OCI-LY1 (cell line): ENCODE measurements at regions not wholly inside any gene's neighbourhood (a gene's known extent, or its start where the extent isn't known, plus 50 kb on each side); places are given as distances from the start of the nearest gene placed in this dataset.
"Not testable (repeated sequence)": the region's sequence is repeated elsewhere in the genome, so short reads cannot be mapped to it uniquely, and the experiment has no call there.

ENCODE experiments used
- H2AFZ ChIP-seq: fragments of 200-600 bp; sonication (generic), shearing (Covaris generic); 2 replicates; pipeline ENCODE4 v1.6.0; 2014; ENCODE audit warnings: antibody characterized with exemption, mild to moderate bottlenecking, low read length
- H3F3A ChIP-seq: fragments of 200-600 bp; sonication (generic), shearing (Covaris generic); 2 replicates; pipeline ENCODE4 v1.6.0; 2014; ENCODE audit warnings: mild to moderate bottlenecking, antibody characterized with exemption, low read length, moderate library complexity; ENCODE audit not compliant: insufficient read depth
- H3K27ac ChIP-seq: fragments of 200-600 bp; sonication (generic); 2 replicates; pipeline ENCODE4 v1.5.1; 2014; ENCODE audit warnings: low read length, mixed run types, mild to moderate bottlenecking, low read depth; ENCODE audit not compliant: poor library complexity, severe bottlenecking
- H3K27me3 ChIP-seq: fragments of 200-600 bp; sonication (generic); 2 replicates; pipeline ENCODE4 v1.6.0; 2014; ENCODE audit warnings: antibody characterized with exemption, mild to moderate bottlenecking, low read length, moderate library complexity; ENCODE audit not compliant: insufficient read depth
- H3K36me3 ChIP-seq: fragments of 200-600 bp; sonication (generic); 2 replicates; pipeline ENCODE4 v1.6.1; 2014; ENCODE audit warnings: mild to moderate bottlenecking, antibody characterized with exemption, low read length, moderate library complexity, mixed read lengths; ENCODE audit not compliant: insufficient read depth
- H3K4me1 ChIP-seq: fragments of 200-600 bp; sonication (generic); 2 replicates; pipeline ENCODE4 v1.5.1; 2014; ENCODE audit warnings: mild to moderate bottlenecking, low read length, moderate library complexity; ENCODE audit not compliant: insufficient read depth, severe bottlenecking
- H3K4me2 ChIP-seq: fragments of 200-600 bp; sonication (generic), shearing (Covaris generic); 2 replicates; pipeline ENCODE4 v1.6.1; 2014; ENCODE audit warnings: low read length
- H3K4me3 ChIP-seq: fragments of 200-600 bp; sonication (generic); 2 replicates; pipeline ENCODE4 v1.5.1; 2014; ENCODE audit warnings: low read length, low read depth, mild to moderate bottlenecking, mixed read lengths; ENCODE audit not compliant: poor library complexity, severe bottlenecking
- H3K79me2 ChIP-seq: fragments of 200-600 bp; shearing (Covaris generic); 2 replicates; pipeline ENCODE4 v1.6.1; 2016; ENCODE audit warnings: mixed run types, low read length, mixed read lengths; ENCODE audit not compliant: insufficient read depth
- H3K9ac ChIP-seq: fragments of 200-600 bp; sonication (generic), shearing (Covaris generic); 2 replicates; pipeline ENCODE4 v1.6.1; 2014; ENCODE audit warnings: mild to moderate bottlenecking, low read length, mixed read lengths
- H3K9me2 ChIP-seq: fragments of 200-600 bp; sonication (generic), shearing (Covaris generic); 2 replicates; pipeline ENCODE4 v1.6.1; 2014; ENCODE audit warnings: low read depth, mild to moderate bottlenecking, low read length, mixed read lengths
- H3K9me3 ChIP-seq: fragments of 200-600 bp; shearing (Covaris generic); 2 replicates; pipeline ENCODE4 v1.6.1; 2014; ENCODE audit warnings: low read length, mixed read lengths
- H4K20me1 ChIP-seq: fragments of 200-600 bp; sonication (generic), shearing (Covaris generic); 2 replicates; pipeline ENCODE4 v1.6.0; 2016; ENCODE audit warnings: mild to moderate bottlenecking, low read length; ENCODE audit not compliant: insufficient read depth
- EZH2 ChIP-seq: fragments of 200-600 bp; sonication (generic), shearing (Covaris generic); IDR thresholded peaks from 2 replicates; pipeline ENCODE4 v1.8.0; 2017; ENCODE audit warnings: borderline replicate concordance, mixed run types, mild to moderate bottlenecking, antibody characterized with exemption, low read length, moderate library complexity, mixed read lengths
- TF ChIP-seq, protein P1 (sequence below): fragments of 200-600 bp; sonication (generic), shearing (Covaris generic); IDR thresholded peaks from 2 replicates; pipeline ENCODE4 v1.5.1; 2017; ENCODE audit warnings: mild to moderate bottlenecking, antibody characterized with exemption, low read length, moderate library complexity, mixed read lengths

DNA sequence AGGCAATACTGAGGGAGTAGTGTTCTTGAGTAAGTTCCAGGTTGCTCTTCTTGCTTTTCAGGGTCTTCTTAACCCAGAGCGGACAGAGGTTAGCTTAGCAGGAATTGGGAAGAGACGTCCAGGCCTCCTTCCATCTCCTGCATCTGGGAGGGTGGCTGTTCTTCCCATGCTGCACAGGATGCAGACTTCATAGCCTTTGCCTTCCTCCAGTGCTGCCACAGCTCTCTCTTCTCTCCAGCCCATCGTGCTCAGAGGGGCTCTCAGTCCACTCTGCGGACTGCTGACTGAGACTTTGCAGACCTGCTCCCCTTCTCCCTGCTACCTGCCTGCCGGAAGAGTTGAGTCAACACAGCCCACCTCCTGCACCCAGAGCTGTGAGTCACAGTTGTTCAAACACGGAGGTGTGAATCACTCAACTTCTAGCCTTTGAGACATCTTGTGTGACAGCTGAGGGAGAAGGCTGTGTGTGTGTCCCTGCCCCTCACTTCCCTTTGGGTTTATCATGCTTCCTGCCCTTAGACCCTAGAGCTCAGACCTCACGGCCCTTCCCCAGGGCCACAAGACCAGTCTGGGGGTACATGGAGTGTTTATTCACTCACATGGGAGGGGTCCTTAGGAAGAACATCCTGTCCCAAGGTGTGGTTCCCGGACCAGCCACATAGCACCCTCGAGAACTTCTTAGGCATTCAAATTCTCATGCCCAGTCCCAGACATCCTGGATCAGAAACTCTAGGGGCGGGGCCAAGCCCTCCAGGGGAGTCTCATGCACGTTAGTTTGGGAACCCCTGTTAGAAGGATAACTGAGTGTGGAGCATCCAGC lies 158.3 kb upstream of the CACNA1E start:
- no peaks in the 10 kb centered on the region for H3K36me3 ChIP-seq
- H3K27me3 ChIP-seq, result no peaks in the 10 kb centered on the region
- no peak overlapping the region for H3K4me2 ChIP-seq
- no peak overlapping the region for H2AFZ ChIP-seq
- H3K4me1 ChIP-seq, result no peaks in the 10 kb centered on the region
- no peak overlapping the region for H3K4me3 ChIP-seq
- no peaks in the 10 kb centered on the region for H3F3A ChIP-seq
- H4K20me1 ChIP-seq, result no peaks in the 10 kb centered on the region
- no peak overlapping the region for H3K27ac ChIP-seq
- no peaks in the 10 kb centered on the region for H3K9me2 ChIP-seq
- TF ChIP-seq EZH2, result no peak
- TF ChIP-seq, protein P1, sequence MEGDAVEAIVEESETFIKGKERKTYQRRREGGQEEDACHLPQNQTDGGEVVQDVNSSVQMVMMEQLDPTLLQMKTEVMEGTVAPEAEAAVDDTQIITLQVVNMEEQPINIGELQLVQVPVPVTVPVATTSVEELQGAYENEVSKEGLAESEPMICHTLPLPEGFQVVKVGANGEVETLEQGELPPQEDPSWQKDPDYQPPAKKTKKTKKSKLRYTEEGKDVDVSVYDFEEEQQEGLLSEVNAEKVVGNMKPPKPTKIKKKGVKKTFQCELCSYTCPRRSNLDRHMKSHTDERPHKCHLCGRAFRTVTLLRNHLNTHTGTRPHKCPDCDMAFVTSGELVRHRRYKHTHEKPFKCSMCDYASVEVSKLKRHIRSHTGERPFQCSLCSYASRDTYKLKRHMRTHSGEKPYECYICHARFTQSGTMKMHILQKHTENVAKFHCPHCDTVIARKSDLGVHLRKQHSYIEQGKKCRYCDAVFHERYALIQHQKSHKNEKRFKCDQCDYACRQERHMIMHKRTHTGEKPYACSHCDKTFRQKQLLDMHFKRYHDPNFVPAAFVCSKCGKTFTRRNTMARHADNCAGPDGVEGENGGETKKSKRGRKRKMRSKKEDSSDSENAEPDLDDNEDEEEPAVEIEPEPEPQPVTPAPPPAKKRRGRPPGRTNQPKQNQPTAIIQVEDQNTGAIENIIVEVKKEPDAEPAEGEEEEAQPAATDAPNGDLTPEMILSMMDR, result no peak
- H3K9ac ChIP-seq, result no peak overlapping the region
- H3K79me2 ChIP-seq, result no peaks in the 10 kb centered on the region
- no peaks in the 10 kb centered on the region for H3K9me3 ChIP-seq

DNA sequence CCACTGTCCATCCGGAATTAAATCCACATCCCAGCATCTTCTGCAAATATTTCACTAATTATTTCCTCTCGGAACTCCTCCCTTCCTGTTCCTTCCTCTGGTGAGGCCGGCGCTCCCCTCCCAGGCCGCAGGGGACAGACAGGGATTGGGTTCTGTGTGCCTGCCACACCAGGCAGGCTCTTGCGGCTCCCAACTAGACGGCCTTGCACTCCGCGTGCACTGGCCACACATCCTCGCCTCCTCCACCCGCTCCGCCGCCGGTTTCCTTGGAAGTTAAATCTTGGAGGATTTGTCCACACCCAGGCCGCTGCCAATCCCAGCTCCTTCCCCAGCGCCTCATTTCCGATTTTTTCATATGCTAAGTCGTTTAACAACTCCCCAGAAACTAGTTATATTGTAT lies 157.6 kb upstream of the CACNA1E start:
- not testable (repeated sequence) for H3K9me3 ChIP-seq, H4K20me1 ChIP-seq, H3K27ac ChIP-seq, H3K27me3 ChIP-seq, H3K79me2 ChIP-seq, H3K4me2 ChIP-seq, H3K9ac ChIP-seq, H3K36me3 ChIP-seq, H3K9me2 ChIP-seq, H2AFZ ChIP-seq, H3K4me3 ChIP-seq, H3K4me1 ChIP-seq, H3F3A ChIP-seq

DNA sequence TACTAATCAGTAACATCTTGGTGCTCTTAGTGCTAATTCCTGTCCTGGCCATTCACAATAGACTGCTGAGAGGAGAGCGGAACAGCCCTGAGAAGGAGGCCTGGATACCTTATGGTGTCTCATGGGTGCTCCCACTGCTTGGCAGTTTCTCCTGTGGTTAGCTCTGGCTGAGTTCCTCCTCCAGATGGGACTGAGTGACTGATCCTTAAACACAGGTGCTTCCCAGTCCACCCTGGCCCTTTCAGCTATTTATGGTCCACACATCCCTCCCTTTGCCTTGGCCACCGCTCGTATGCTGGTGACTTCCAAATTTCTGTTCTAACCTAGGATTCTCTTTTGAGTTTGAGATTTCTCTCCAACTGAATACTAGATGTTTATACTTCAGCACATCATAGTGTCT lies 157.0 kb upstream of the CACNA1E start:
- no peaks in the 10 kb centered on the region for H3K4me1 ChIP-seq
- H3K36me3 ChIP-seq, result no peaks in the 10 kb centered on the region
- TF ChIP-seq, protein P1, result no peak
- no peak for TF ChIP-seq EZH2
- H2AFZ ChIP-seq, result no peak overlapping the region
- H3F3A ChIP-seq, result no peaks in the 10 kb centered on the region
- no peak overlapping the region for H3K9ac ChIP-seq
- H3K4me3 ChIP-seq, result no peak overlapping the region
- no peak overlapping the region for H3K27ac ChIP-seq
- H4K20me1 ChIP-seq, result no peaks in the 10 kb centered on the region
- no peaks in the 10 kb centered on the region for H3K9me3 ChIP-seq
- H3K9me2 ChIP-seq, result no peaks in the 10 kb centered on the region
- H3K4me2 ChIP-seq, result no peak overlapping the region
- no peaks in the 10 kb centered on the region for H3K79me2 ChIP-seq
- H3K27me3 ChIP-seq, result no peaks in the 10 kb centered on the region

DNA sequence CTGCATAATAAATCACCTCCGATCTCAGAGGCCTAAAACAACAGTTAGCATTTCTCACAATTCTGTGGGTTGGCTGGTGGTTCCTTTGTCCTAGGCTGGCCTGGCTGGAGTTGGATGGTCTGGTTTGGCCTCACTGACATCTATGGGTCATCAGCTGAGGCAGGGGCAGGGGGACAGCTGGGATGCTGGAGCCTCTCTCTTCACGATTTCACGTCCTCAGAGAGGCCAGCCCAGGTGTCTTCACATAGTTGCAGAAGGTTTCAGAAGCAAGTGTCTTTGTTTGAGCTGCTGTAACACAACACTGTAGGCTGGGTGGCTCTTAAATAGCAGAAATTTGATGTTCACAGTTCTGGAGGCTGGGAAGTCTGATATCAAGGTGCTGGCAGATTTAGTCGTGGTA lies 155.5 kb upstream of the CACNA1E start:
- H3K9me2 ChIP-seq, result no peaks in the 10 kb centered on the region
- H3K4me2 ChIP-seq, result no peak overlapping the region
- H3K4me3 ChIP-seq, result no peak overlapping the region

More for the DNA sequence above, 155.5 kb upstream of the CACNA1E start:
- Histone ChIP-seq H3K27me3 (no peaks in the 10 kb centered on the region), H3K27ac (no peak overlapping the region), H3K9ac (no peak overlapping the region), H3K9me3 (no peaks in the 10 kb centered on the region), H3K79me2 (no peaks in the 10 kb centered on the region), H4K20me1 (no peaks in the 10 kb centered on the region), H3F3A (no peaks in the 10 kb centered on the region), H2AFZ (no peak overlapping the region), H3K36me3 (no peaks in the 10 kb centered on the region), H3K4me1 (no peaks in the 10 kb centered on the region)
- TF ChIP-seq, protein P1, result no peak
- no peak for TF ChIP-seq EZH2
